A673 (cell line): ENCODE measurements at regions not wholly inside any gene's neighbourhood (a gene's known extent, or its start where the extent isn't known, plus 50 kb on each side); places are given as distances from the start of the nearest gene placed in this dataset.

Experiments
- BruUV-seq: library from RNA; stranded (reverse); fragments of 400-500 nt; replicated peaks from 2 replicates; lab custom pipeline; 2021; lab: Mats Ljungman, UMichigan
- CTCF ChIA-PET: fragments of 300-600 bp; sonication (Branson Sonifier 250); formaldehyde crosslinking; loops from one replicate; lab custom pipeline; 2022; ENCODE audit warnings: antibody characterized with exemption; lab: Charles Lee
- POLR2A ChIA-PET: fragments of 300-600 bp; sonication (Branson Sonifier 250); formaldehyde crosslinking; loops from one replicate; lab custom pipeline; 2022; ENCODE audit warnings: antibody characterized with exemption; ENCODE audit not compliant: low non-redundant PET; lab: Charles Lee
- DNase-seq: peaks from one replicate; pipeline ENCODE4 v3.0.0-alpha.2; 2015; ENCODE audit warnings: low spot score
- H3K27ac ChIP-seq: fragments of 200-600 bp; sonication (generic); 2 replicates; pipeline ENCODE4 v1.5.1; 2016; ENCODE audit warnings: mixed run types, low read depth, mild to moderate bottlenecking, mixed read lengths, antibody characterized with exemption, low read length; ENCODE audit not compliant: poor library complexity, severe bottlenecking
- H3K27me3 ChIP-seq: fragments of 200-600 bp; sonication (generic); replicated peaks from 2 replicates; pipeline ENCODE4 v1.6.1; 2017; ENCODE audit warnings: mixed run types, low read depth, mild to moderate bottlenecking, mixed read lengths, antibody characterized with exemption, low read length; ENCODE audit not compliant: insufficient read depth, poor library complexity
- H3K36me3 ChIP-seq: fragments of 200-600 bp; sonication (generic); 2 replicates; pipeline ENCODE4 v1.6.1; 2016; ENCODE audit warnings: mixed run types, mild to moderate bottlenecking, mixed read lengths, antibody characterized with exemption, low read length; ENCODE audit not compliant: insufficient read depth, poor library complexity, severe bottlenecking
- H3K4me1 ChIP-seq: fragments of 200-600 bp; sonication (generic); 2 replicates; pipeline ENCODE4 v1.6.1; 2017; ENCODE audit warnings: mixed run types, mild to moderate bottlenecking, mixed read lengths, antibody characterized with exemption, low read length; ENCODE audit not compliant: insufficient read depth, poor library complexity, severe bottlenecking
- H3K4me3 ChIP-seq: fragments of 200-600 bp; sonication (generic); 2 replicates; pipeline ENCODE4 v1.5.1; 2016; ENCODE audit warnings: low read depth, mixed run types, mild to moderate bottlenecking, mixed read lengths, low read length; ENCODE audit not compliant: poor library complexity, severe bottlenecking
- H3K9me3 ChIP-seq: fragments of 200-600 bp; sonication (generic); 2 replicates; pipeline ENCODE4 v1.6.1; 2016; ENCODE audit warnings: mixed run types, low read depth, mild to moderate bottlenecking, mixed read lengths, antibody characterized with exemption, low read length; ENCODE audit not compliant: poor library complexity, severe bottlenecking
- CTCF ChIP-seq: fragments of 300-800, 200-600 bp; sonication (generic); conservative IDR thresholded peaks from 2 replicates; pipeline ENCODE4 v1.5.1; 2017; ENCODE audit warnings: low read depth, mild to moderate bottlenecking, antibody characterized with exemption, low read length, moderate library complexity, mixed read lengths
- EZH2 ChIP-seq: fragments of 200-600 bp; sonication (generic); IDR thresholded peaks from 2 replicates; pipeline ENCODE4 v1.6.1; 2017; ENCODE audit warnings: borderline replicate concordance, low read depth, mild to moderate bottlenecking, mixed read lengths, antibody characterized with exemption, low read length; ENCODE audit not compliant: poor library complexity, severe bottlenecking
- intact Hi-C: fragments of 100-400 bp; cut with micrococcal nuclease; formaldehyde crosslinking; loops from one replicate; pipeline ENCODE4 v1.10.0; 2022; ENCODE audit not compliant: unreplicated experiment

GRCh38 chr6:130585587-130585986, 219.8 kb downstream of the TMEM200A start:
- intact Hi-C loops = no loop called here
- H3K9me3 ChIP-seq = no peaks in the 10 kb centered on the region
- ChIA-PET CTCF (no interaction called here), POLR2A (no interaction called here)
- no peak overlapping the region for H3K4me3 ChIP-seq
- peaks cover 20% of the 10 kb centered on the region for H3K4me1 ChIP-seq
- no peak overlapping the region for H3K27ac ChIP-seq
- no peak for DNase-seq
- no peaks in the 10 kb centered on the region for H3K27me3 ChIP-seq
- no peaks in the 10 kb centered on the region for H3K36me3 ChIP-seq
- TF ChIP-seq CTCF (no peak), EZH2 (no peak)
- no TSS peak for BruUV-seq

- CTCF ChIA-PET = no interaction called here
- H3K4me1 ChIP-seq = peaks cover 7% of the 10 kb centered on the region
Measured at GRCh38 chr6:130587778-130588520, 222.1 kb downstream of the TMEM200A start.

GRCh38 chr6:130593200-130593599, 227.4 kb downstream of the TMEM200A start:
- Histone ChIP-seq H3K36me3 (no peaks in the 10 kb centered on the region), H3K4me3 (no peak overlapping the region), H3K4me1 (no peaks in the 10 kb centered on the region), H3K27me3 (no peaks in the 10 kb centered on the region), H3K9me3 (no peaks in the 10 kb centered on the region), H3K27ac (no peak overlapping the region)
- no peak for TF ChIP-seq EZH2
- TF ChIP-seq CTCF = no peak
- POLR2A ChIA-PET = no interaction called here
- CTCF ChIA-PET = no interaction called here
- intact Hi-C loops = no loop called here
- BruUV-seq = no TSS peak
- DNase-seq = no peak

More at GRCh38 chr6:130587778-130588520, 222.1 kb downstream of the TMEM200A start:
- Histone ChIP-seq H3K27me3 (no peaks in the 10 kb centered on the region), H3K4me3 (no peak overlapping the region), H3K36me3 (no peaks in the 10 kb centered on the region), H3K9me3 (no peaks in the 10 kb centered on the region), H3K27ac (no peak overlapping the region)
- DNase-seq = no peak
- POLR2A ChIA-PET = no interaction called here
- no peak for TF ChIP-seq CTCF
- no peak for TF ChIP-seq EZH2
- intact Hi-C loops = no loop called here
- no TSS peak for BruUV-seq
